ENCODE measurements at regions not wholly inside any gene's neighbourhood (a gene's known extent, or its start where the extent isn't known, plus 50 kb on each side); places are given as distances from the start of the nearest gene placed in this dataset.

DNA sequence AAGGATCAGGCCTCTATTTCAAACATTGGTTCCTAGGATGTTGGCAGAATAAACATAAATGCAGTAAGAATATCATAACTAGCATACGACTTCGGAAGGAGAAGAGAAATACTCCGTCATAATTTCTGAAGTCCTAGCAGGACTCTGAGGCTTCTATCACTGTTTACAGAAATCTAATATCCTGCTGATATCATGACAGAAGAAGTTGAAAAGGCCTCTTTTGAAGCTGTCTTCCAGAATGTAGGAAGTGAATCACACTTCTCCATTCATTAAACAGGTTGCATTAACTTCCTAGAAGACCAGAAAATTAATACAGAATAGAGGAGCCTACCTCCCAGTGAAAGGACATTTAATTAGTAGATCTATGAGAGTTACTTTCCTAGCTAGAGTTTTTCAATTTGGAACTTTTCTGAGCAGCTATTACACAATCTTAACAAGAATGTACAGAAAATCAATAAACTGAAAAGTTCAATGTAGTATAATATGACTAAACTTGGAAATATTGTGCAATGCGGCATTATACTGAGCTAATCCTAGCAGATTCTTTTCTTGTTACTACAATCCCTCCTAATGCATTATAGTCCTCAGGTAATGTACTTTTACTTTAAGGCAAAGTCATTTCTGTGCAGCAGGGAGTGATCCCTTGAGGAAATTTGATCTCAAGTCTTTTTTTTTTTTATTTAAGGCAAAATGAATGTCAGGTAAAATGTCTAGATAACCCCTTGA lies 622.6 kb upstream of the CELF2 start:
- H3K27ac ChIP-seq (ENCODE audit: low read depth, low read length), result no peak overlapping the region
- H3K9ac ChIP-seq (ENCODE audit: low read length), result no peak overlapping the region
- H3K79me2 ChIP-seq (ENCODE audit: insufficient read depth, low read length), result no peaks in the 10 kb centered on the region
- ChIA-PET POLR2A (no interaction called here), RAD21 (ENCODE audit: low non-redundant PET in 1 of 2, low total read pairs in 2 of 2, uncharacterized antibody in 2 of 2, unreplicated experiment in 2 of 2) (no interaction called here), CTCF (no interaction called here)
- H2AFZ ChIP-seq (ENCODE audit: low read depth, low read length, poor library complexity, severe bottlenecking), result no peak overlapping the region
- ATAC-seq (no peak), DNase-seq (ENCODE audit: low read depth, low spot score) (no peak)
- H3K36me3 ChIP-seq (ENCODE audit: control insufficient read depth in 1 of 2, insufficient read depth in 2 of 2, low read length in 2 of 2), result no peaks in the 10 kb centered on the region
- no peaks in the 10 kb centered on the region for H3K9me2 ChIP-seq (ENCODE audit: insufficient read depth)
- no peak overlapping the region for H3K4me2 ChIP-seq (ENCODE audit: low read length)
- no peak for TF ChIP-seq RAD21 (IDR thresholded peaks at IDR 0.05; ENCODE audit: low read depth)
- TF ChIP-seq JUND (IDR thresholded peaks at IDR 0.05), result no peak
- intact Hi-C loops (cut with micrococcal nuclease), result no loop called here
- BruUV-seq (replicated peaks), result no TSS peak
- no peak overlapping the region for H3K4me3 ChIP-seq (replicated peaks in 1 of 2; ENCODE audit: low read depth in 1 of 2, low read length in 2 of 2)
- no peaks in the 10 kb centered on the region for H3K4me1 ChIP-seq (ENCODE audit: control insufficient read depth in 1 of 2, insufficient read depth in 2 of 2, low read length in 2 of 2)
- H3K9me3 ChIP-seq (ENCODE audit: control insufficient read depth in 1 of 2, insufficient read depth in 1 of 2, low read depth in 1 of 2, low read length in 2 of 2), result peaks cover 10 to 51% of the 10 kb centered on the region in 2 experiments; a peak in 2 of 4 replicates
- H3K27me3 ChIP-seq (ENCODE audit: insufficient read depth, low read length), result no peaks in the 10 kb centered on the region
- H4K20me1 ChIP-seq (ENCODE audit: insufficient read depth), result no peaks in the 10 kb centered on the region

GRCh38 chr10:10396601-10397000 lies 621.1 kb upstream of the CELF2 start:
- H3K4me1 ChIP-seq (ENCODE audit: control insufficient read depth in 1 of 2, insufficient read depth in 2 of 2, low read length in 2 of 2), result no peaks in the 10 kb centered on the region
- TF ChIP-seq TCF7L2 (IDR thresholded peaks at IDR 0.05; ENCODE audit: borderline replicate concordance, extremely low read depth, insufficient read depth, insufficient read length) (no peak), CEBPB (IDR thresholded peaks at IDR 0.05; ENCODE audit: low read depth) (no peak), POLR2A (IDR thresholded peaks at IDR 0.05; ENCODE audit: borderline replicate concordance, extremely low read depth, insufficient read depth, insufficient read length) (no peak), EZH2 (IDR thresholded peaks at IDR 0.05) (no peak), FOSL1 (IDR thresholded peaks at IDR 0.05; ENCODE audit: low read depth) (no peak), SRF (IDR thresholded peaks at IDR 0.05; ENCODE audit: low read depth) (no peak), RAD21 (IDR thresholded peaks at IDR 0.05; ENCODE audit: low read depth) (no peak)
- no peak overlapping the region for H3K9ac ChIP-seq (ENCODE audit: low read length)
- no peak overlapping the region for H2AFZ ChIP-seq (ENCODE audit: low read depth, low read length, poor library complexity, severe bottlenecking)
- H3K27me3 ChIP-seq (ENCODE audit: insufficient read depth, low read length), result no peaks in the 10 kb centered on the region
- ChIA-PET CTCF (no interaction called here), POLR2A (no interaction called here), RAD21 (ENCODE audit: low non-redundant PET in 1 of 2, low total read pairs in 2 of 2, uncharacterized antibody in 2 of 2, unreplicated experiment in 2 of 2) (no interaction called here)
- no peak overlapping the region for H3K4me3 ChIP-seq (replicated peaks in 1 of 2; ENCODE audit: low read depth in 1 of 2, low read length in 2 of 2)
- H3K27ac ChIP-seq (ENCODE audit: low read depth, low read length), result no peak overlapping the region
- H3K79me2 ChIP-seq (ENCODE audit: insufficient read depth, low read length), result no peaks in the 10 kb centered on the region
- no TSS peak for BruUV-seq (replicated peaks)
- H3K36me3 ChIP-seq (ENCODE audit: control insufficient read depth in 1 of 2, insufficient read depth in 2 of 2, low read length in 2 of 2), result no peaks in the 10 kb centered on the region
- DNase-seq (ENCODE audit: low read depth, low spot score) (no peak), ATAC-seq (no peak)
- no peak overlapping the region for H3K4me2 ChIP-seq (ENCODE audit: low read length)
- H3K9me2 ChIP-seq (ENCODE audit: insufficient read depth), result no peaks in the 10 kb centered on the region
- H4K20me1 ChIP-seq (ENCODE audit: insufficient read depth), result no peaks in the 10 kb centered on the region
- intact Hi-C loops (cut with micrococcal nuclease), result no loop called here
- peaks cover 8 to 37% of the 10 kb centered on the region in 2 experiments; a peak in 2 of 4 replicates for H3K9me3 ChIP-seq (ENCODE audit: control insufficient read depth in 1 of 2, insufficient read depth in 1 of 2, low read depth in 1 of 2, low read length in 2 of 2)

Data from HCT116 (cell line).